ENCODE measurements at regions not wholly inside any gene's neighbourhood (a gene's known extent, or its start where the extent isn't known, plus 50 kb on each side); places are given as distances from the start of the nearest gene placed in this dataset.

DNA sequence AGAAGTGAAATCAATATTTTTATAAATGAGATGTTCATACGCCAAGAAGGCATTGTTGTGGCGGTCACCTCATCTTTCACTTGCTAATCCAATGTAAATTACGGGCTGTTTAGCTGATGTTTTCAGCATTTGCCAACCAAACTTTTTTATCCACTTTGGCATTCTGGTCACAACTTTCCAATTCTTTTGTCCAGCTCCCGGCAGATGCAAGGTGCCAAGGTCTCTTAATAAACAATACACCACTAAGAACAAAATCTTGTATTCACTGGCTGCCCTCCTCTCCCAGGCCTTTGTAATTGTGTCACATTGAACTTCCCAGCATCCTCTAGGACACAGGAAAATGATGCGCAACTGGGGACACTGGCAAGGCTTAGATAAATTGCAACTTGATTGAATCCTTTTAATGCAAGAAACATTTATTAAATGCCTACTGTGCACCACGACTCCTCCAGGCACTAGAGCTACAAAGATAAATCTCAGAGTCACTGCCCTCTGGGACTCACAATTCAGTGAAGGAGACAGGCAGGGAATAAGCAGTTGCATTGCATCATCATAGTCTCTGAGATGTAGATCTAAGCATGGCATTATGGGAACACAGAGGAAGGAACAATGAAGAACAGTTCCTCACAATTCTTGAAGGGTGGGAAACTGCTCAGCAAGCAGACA lies 165.4 kb upstream of the C16orf82 start:
- H3K4me1 Mint-ChIP-seq: no peaks in the 10 kb centered on the region
- no peaks in the 10 kb centered on the region for H3K36me3 Mint-ChIP-seq (ENCODE audit: low read depth)
- ATAC-seq (ENCODE audit: low read depth): no peak
- no peaks in the 10 kb centered on the region for H3K9me3 Mint-ChIP-seq
- TF ChIP-seq, protein P1, sequence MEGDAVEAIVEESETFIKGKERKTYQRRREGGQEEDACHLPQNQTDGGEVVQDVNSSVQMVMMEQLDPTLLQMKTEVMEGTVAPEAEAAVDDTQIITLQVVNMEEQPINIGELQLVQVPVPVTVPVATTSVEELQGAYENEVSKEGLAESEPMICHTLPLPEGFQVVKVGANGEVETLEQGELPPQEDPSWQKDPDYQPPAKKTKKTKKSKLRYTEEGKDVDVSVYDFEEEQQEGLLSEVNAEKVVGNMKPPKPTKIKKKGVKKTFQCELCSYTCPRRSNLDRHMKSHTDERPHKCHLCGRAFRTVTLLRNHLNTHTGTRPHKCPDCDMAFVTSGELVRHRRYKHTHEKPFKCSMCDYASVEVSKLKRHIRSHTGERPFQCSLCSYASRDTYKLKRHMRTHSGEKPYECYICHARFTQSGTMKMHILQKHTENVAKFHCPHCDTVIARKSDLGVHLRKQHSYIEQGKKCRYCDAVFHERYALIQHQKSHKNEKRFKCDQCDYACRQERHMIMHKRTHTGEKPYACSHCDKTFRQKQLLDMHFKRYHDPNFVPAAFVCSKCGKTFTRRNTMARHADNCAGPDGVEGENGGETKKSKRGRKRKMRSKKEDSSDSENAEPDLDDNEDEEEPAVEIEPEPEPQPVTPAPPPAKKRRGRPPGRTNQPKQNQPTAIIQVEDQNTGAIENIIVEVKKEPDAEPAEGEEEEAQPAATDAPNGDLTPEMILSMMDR (IDR thresholded peaks at IDR 0.05): no peak
- ChIA-PET POLR2A (no interaction called here), CTCF (no interaction called here)
- H3K4me3 Mint-ChIP-seq: no peak overlapping the region
- DNase-seq: no peak
- peaks cover 3% of the 10 kb centered on the region for H3K27me3 Mint-ChIP-seq
- intact Hi-C loops (cut with micrococcal nuclease): no loop called here
- no peak overlapping the region for H3K27ac Mint-ChIP-seq

DNA sequence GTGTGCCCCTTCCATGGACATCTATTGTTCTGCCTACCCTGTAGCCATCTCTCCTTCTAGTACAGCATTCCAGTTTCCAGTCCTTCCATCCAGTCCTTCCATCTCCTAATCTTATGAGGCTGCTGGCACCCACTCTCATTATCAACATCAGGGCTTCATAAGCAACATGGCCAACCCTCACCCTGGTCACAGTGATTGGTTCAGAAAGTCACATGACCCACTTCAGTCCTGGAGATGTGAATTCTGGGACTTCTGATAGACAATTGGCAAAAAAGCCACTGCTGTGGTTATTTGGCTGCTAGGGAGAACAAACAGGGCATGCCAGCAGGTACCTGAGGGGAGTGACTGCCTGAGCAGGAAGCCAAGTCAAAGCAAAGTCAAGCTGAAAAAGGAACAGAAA lies 164.7 kb upstream of the C16orf82 start:
- DNase-seq (no peak), ATAC-seq (ENCODE audit: low read depth) (no peak)
- Mint-ChIP-seq H3K27ac (no peak overlapping the region), H3K9me3 (no peaks in the 10 kb centered on the region), H3K4me1 (no peaks in the 10 kb centered on the region), H3K4me3 (no peak overlapping the region), H3K27me3 (peaks cover 3% of the 10 kb centered on the region), H3K36me3 (ENCODE audit: low read depth) (no peaks in the 10 kb centered on the region)
- POLR2A ChIA-PET: no interaction called here
- TF ChIP-seq, protein P1 (IDR thresholded peaks at IDR 0.05): no peak
- CTCF ChIA-PET: no interaction called here
- intact Hi-C loops (cut with micrococcal nuclease): no loop called here

DNA sequence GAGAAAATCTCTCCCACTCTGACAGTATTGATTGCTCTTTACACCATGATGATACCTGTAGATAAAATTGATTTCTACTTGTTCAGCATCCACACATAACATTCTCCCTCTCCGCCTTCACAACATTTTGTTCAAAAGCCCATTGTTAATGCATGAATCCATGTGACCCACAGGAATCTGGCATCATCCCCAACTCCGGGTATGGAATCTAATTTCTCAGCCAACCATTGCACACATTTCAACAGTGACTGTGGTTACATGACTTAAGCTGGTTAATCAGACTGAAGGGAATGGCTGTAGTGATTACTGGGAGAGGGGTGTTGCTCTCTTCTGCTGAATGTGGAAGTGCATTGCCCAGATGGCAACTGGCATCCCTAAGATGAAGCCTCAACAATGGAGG lies 161.4 kb upstream of the C16orf82 start:
- TF ChIP-seq, protein P1 (IDR thresholded peaks at IDR 0.05): no peak
- ATAC-seq (ENCODE audit: low read depth) (no peak), DNase-seq (no peak)
- Mint-ChIP-seq H3K27ac (no peak overlapping the region), H3K27me3 (peaks cover 5% of the 10 kb centered on the region), H3K9me3 (no peaks in the 10 kb centered on the region), H3K36me3 (ENCODE audit: low read depth) (no peaks in the 10 kb centered on the region), H3K4me1 (no peaks in the 10 kb centered on the region), H3K4me3 (no peak overlapping the region)
- ChIA-PET POLR2A (no interaction called here), CTCF (no interaction called here)
- intact Hi-C loops (cut with micrococcal nuclease): no loop called here

DNA sequence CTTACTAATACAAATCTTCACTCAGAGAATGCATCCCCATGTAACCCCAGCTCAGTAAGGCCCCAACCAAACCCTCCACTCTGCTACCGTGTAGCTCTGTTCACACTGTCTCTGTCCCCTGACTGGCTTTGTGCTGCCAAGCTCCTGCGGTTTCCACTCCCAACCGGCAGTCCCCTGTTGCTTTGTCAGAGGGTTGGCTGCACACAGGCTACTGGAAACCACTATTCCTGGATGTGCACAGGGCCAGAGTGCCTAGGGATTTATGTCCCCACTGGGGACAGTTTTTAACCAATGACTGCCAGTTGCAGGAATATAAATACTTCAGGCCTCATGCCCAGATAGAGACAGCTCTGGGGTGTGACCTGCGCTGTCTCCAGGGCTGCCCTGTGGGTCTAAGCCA lies 157.1 kb upstream of the C16orf82 start:
- H3K27me3 Mint-ChIP-seq: peaks cover 7% of the 10 kb centered on the region
- TF ChIP-seq, protein P1 (IDR thresholded peaks at IDR 0.05): no peak
- no peak overlapping the region for H3K4me3 Mint-ChIP-seq
- ATAC-seq (ENCODE audit: low read depth) (no peak), DNase-seq (no peak)
- H3K36me3 Mint-ChIP-seq (ENCODE audit: low read depth): no peaks in the 10 kb centered on the region
- H3K9me3 Mint-ChIP-seq: peaks cover 5% of the 10 kb centered on the region
- no peaks in the 10 kb centered on the region for H3K4me1 Mint-ChIP-seq
- POLR2A ChIA-PET: no interaction called here
- H3K27ac Mint-ChIP-seq: no peak overlapping the region
- intact Hi-C loops (cut with micrococcal nuclease): no loop called here
- CTCF ChIA-PET: no interaction called here

DNA sequence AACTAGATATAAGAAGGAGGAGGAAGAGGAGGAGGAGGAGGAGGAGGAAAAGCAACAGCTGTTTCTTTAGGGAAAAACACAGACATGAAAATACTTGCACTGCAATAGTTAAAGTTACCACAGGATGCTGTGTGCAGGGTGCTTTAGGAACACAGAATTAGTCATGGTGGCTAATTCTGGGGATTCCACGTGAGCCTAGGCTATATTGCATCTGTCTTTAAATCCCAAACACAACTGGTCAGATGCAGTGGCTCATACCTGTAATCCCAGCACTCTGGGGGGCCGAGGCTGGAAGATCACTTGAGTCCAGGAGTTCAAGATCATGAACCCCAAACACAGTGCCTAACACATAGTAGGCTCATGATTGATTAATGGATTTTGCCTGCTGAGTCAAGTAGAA lies 155.3 kb upstream of the C16orf82 start:
- Mint-ChIP-seq H3K4me3 (no peak overlapping the region), H3K4me1 (no peaks in the 10 kb centered on the region), H3K36me3 (ENCODE audit: low read depth) (no peaks in the 10 kb centered on the region), H3K27me3 (peaks cover 7% of the 10 kb centered on the region), H3K27ac (no peak overlapping the region), H3K9me3 (peaks cover 5% of the 10 kb centered on the region)
- ChIA-PET CTCF (no interaction called here), POLR2A (no interaction called here)
- ATAC-seq (ENCODE audit: low read depth) (no peak), DNase-seq (no peak)
- TF ChIP-seq, protein P1 (IDR thresholded peaks at IDR 0.05): no peak
- intact Hi-C loops (cut with micrococcal nuclease): no loop called here

Measured in activated B cell treated with CpG ODN at 0.5 μM for 24 hours (primary cell).